ENCODE measurements at regions not wholly inside any gene's neighbourhood (a gene's known extent, or its start where the extent isn't known, plus 50 kb on each side); places are given as distances from the start of the nearest gene placed in this dataset.

- Mint-ChIP-seq H3K36me3 (no peaks in the 10 kb centered on the region), H3K27me3 (peaks cover 4 to 23% (median 10%) of the 10 kb centered on the region in 5 donors), H3K4me1 (peaks cover 0 to 9% (median 7%) of the 10 kb centered on the region in 7 donors), H3K27ac (no peak overlapping the region), H3K4me3 (no peak overlapping the region), H3K9me3 (peaks cover 0 to 4% (median 0%) of the 10 kb centered on the region in 11 donors)
- CTCF ChIA-PET: no interaction called here
- Histone ChIP-seq H3K27ac (ENCODE audit: low read depth, low read length) (no peak overlapping the region), H3K4me3 (ENCODE audit: low read length) (no peak overlapping the region), H3K27me3 (ENCODE audit: control insufficient read depth in 2 of 2, insufficient read depth in 2 of 2, low read length in 2 of 2) (no peaks in the 10 kb centered on the region), H3K4me1 (ENCODE audit: control insufficient read depth in 2 of 2, insufficient read depth in 2 of 2, low read length in 2 of 2) (no peaks in the 10 kb centered on the region), H3K9me3 (ENCODE audit: control insufficient read depth in 2 of 3, low read length in 3 of 3) (no peaks in the 10 kb centered on the region), H3K36me3 (ENCODE audit: control insufficient read depth in 2 of 3, insufficient read depth in 3 of 3, low read length in 3 of 3) (no peaks in the 10 kb centered on the region)
- POLR2A ChIA-PET: no interaction called here
- ATAC-seq (no peak), DNase-seq (no peak)
- intact Hi-C loops (cut with micrococcal nuclease): no loop called here
These were observed 74.0 kb upstream of the SLC30A5 start for GRCh38 chr5:69019668-69020375.

- H3K4me1 Mint-ChIP-seq: peaks cover 0 to 5% (median 4%) of the 10 kb centered on the region in 7 donors
- H3K27ac Mint-ChIP-seq: no peak overlapping the region
- H3K36me3 ChIP-seq (ENCODE audit: control insufficient read depth in 2 of 3, insufficient read depth in 3 of 3, low read length in 3 of 3): no peaks in the 10 kb centered on the region
- ATAC-seq: peak; percentile 55
- H3K27me3 Mint-ChIP-seq: peaks cover 4 to 27% (median 10%) of the 10 kb centered on the region in 5 donors
- H3K9me3 Mint-ChIP-seq: no peaks in the 10 kb centered on the region
- intact Hi-C loops (cut with micrococcal nuclease): no loop called here
- POLR2A ChIA-PET: no interaction called here
- no peak overlapping the region for H3K4me3 Mint-ChIP-seq
- no peak overlapping the region for H3K4me3 ChIP-seq (ENCODE audit: low read length)
- H3K9me3 ChIP-seq (ENCODE audit: control insufficient read depth in 2 of 3, low read length in 3 of 3): no peaks in the 10 kb centered on the region
- DNase-seq: peak in 6 of 9 donors; percentile 12 to 38 (median 26)
- H3K27ac ChIP-seq (ENCODE audit: low read depth, low read length): no peak overlapping the region
- no peaks in the 10 kb centered on the region for H3K27me3 ChIP-seq (ENCODE audit: control insufficient read depth in 2 of 2, insufficient read depth in 2 of 2, low read length in 2 of 2)
- CTCF ChIA-PET: no interaction called here
- no peaks in the 10 kb centered on the region for H3K36me3 Mint-ChIP-seq
- H3K4me1 ChIP-seq (ENCODE audit: control insufficient read depth in 2 of 2, insufficient read depth in 2 of 2, low read length in 2 of 2): no peaks in the 10 kb centered on the region
These were observed 69.6 kb upstream of the SLC30A5 start for GRCh38 chr5:69024241-69024651.

GRCh38 chr5:69029292-69029691 lies 64.5 kb upstream of the SLC30A5 start:
- CTCF ChIA-PET: interaction anchor here (0.8 kb wide), 1 partner anchor 550 kb away, joined by 3 read pairs; no protein-coding TSS in a partner anchor
- Histone ChIP-seq H3K4me3 (ENCODE audit: low read length) (no peak overlapping the region), H3K27ac (ENCODE audit: low read depth, low read length) (no peak overlapping the region), H3K36me3 (ENCODE audit: control insufficient read depth in 2 of 3, insufficient read depth in 3 of 3, low read length in 3 of 3) (no peaks in the 10 kb centered on the region), H3K4me1 (ENCODE audit: control insufficient read depth in 2 of 2, insufficient read depth in 2 of 2, low read length in 2 of 2) (no peaks in the 10 kb centered on the region), H3K9me3 (ENCODE audit: control insufficient read depth in 2 of 3, low read length in 3 of 3) (no peaks in the 10 kb centered on the region), H3K27me3 (ENCODE audit: control insufficient read depth in 2 of 2, insufficient read depth in 2 of 2, low read length in 2 of 2) (no peaks in the 10 kb centered on the region)
- intact Hi-C loops (cut with micrococcal nuclease): no loop called here
- Mint-ChIP-seq H3K4me3 (no peak overlapping the region), H3K4me1 (peaks cover 0 to 1% (median 0%) of the 10 kb centered on the region in 7 donors), H3K36me3 (no peaks in the 10 kb centered on the region), H3K27me3 (peaks cover 2 to 34% (median 15%) of the 10 kb centered on the region in 5 donors), H3K27ac (no peak overlapping the region), H3K9me3 (no peaks in the 10 kb centered on the region)
- DNase-seq (no peak), ATAC-seq (no peak)
- POLR2A ChIA-PET: no interaction called here

GRCh38 chr5:69030358-69031062 lies 63.3 kb upstream of the SLC30A5 start:
- no peak for DNase-seq
- no peaks in the 10 kb centered on the region for H3K4me1 ChIP-seq (ENCODE audit: control insufficient read depth in 2 of 2, insufficient read depth in 2 of 2, low read length in 2 of 2)
- Mint-ChIP-seq H3K27me3 (peaks cover 0 to 33% (median 13%) of the 10 kb centered on the region in 5 donors), H3K27ac (no peak overlapping the region), H3K36me3 (no peaks in the 10 kb centered on the region), H3K9me3 (no peaks in the 10 kb centered on the region), H3K4me3 (no peak overlapping the region), H3K4me1 (no peaks in the 10 kb centered on the region)
- CTCF ChIA-PET: no interaction called here
- POLR2A ChIA-PET: no interaction called here
- H3K36me3 ChIP-seq (ENCODE audit: control insufficient read depth in 2 of 3, insufficient read depth in 3 of 3, low read length in 3 of 3): no peaks in the 10 kb centered on the region
- ATAC-seq: no peak
- intact Hi-C loops (cut with micrococcal nuclease): no loop called here
- H3K9me3 ChIP-seq (ENCODE audit: control insufficient read depth in 2 of 3, low read length in 3 of 3): no peaks in the 10 kb centered on the region
- H3K27me3 ChIP-seq (ENCODE audit: control insufficient read depth in 2 of 2, insufficient read depth in 2 of 2, low read length in 2 of 2): no peaks in the 10 kb centered on the region
- no peak overlapping the region for H3K27ac ChIP-seq (ENCODE audit: low read depth, low read length)
- no peak overlapping the region for H3K4me3 ChIP-seq (ENCODE audit: low read length)

- no peaks in the 10 kb centered on the region for H3K9me3 Mint-ChIP-seq
- H3K27ac Mint-ChIP-seq: no peak overlapping the region
- Histone ChIP-seq H3K27me3 (ENCODE audit: control insufficient read depth in 2 of 2, insufficient read depth in 2 of 2, low read length in 2 of 2) (no peaks in the 10 kb centered on the region), H3K4me1 (ENCODE audit: control insufficient read depth in 2 of 2, insufficient read depth in 2 of 2, low read length in 2 of 2) (no peaks in the 10 kb centered on the region), H3K36me3 (ENCODE audit: control insufficient read depth in 2 of 3, insufficient read depth in 3 of 3, low read length in 3 of 3) (no peaks in the 10 kb centered on the region), H3K4me3 (ENCODE audit: low read length) (no peak overlapping the region), H3K9me3 (ENCODE audit: control insufficient read depth in 2 of 3, low read length in 3 of 3) (no peaks in the 10 kb centered on the region), H3K27ac (ENCODE audit: low read depth, low read length) (no peak overlapping the region)
- no peak overlapping the region for H3K4me3 Mint-ChIP-seq
- H3K4me1 Mint-ChIP-seq: no peaks in the 10 kb centered on the region
- ATAC-seq: no peak
- intact Hi-C loops (cut with micrococcal nuclease): no loop called here
- POLR2A ChIA-PET: no interaction called here
- CTCF ChIA-PET: no interaction called here
- H3K36me3 Mint-ChIP-seq: no peaks in the 10 kb centered on the region
- H3K27me3 Mint-ChIP-seq: peaks cover 0 to 38% (median 13%) of the 10 kb centered on the region in 5 donors
- no peak for DNase-seq
These were observed 61.8 kb upstream of the SLC30A5 start for GRCh38 chr5:69032009-69032408.

GRCh38 chr5:69033690-69034089 lies 60.1 kb upstream of the SLC30A5 start:
- Mint-ChIP-seq H3K4me1 (no peaks in the 10 kb centered on the region), H3K36me3 (no peaks in the 10 kb centered on the region), H3K4me3 (no peak overlapping the region), H3K27ac (no peak overlapping the region), H3K27me3 (peaks cover 0 to 32% (median 9%) of the 10 kb centered on the region in 5 donors), H3K9me3 (no peaks in the 10 kb centered on the region)
- ChIA-PET CTCF (no interaction called here), POLR2A (no interaction called here)
- Histone ChIP-seq H3K4me1 (ENCODE audit: control insufficient read depth in 2 of 2, insufficient read depth in 2 of 2, low read length in 2 of 2) (no peaks in the 10 kb centered on the region), H3K9me3 (ENCODE audit: control insufficient read depth in 2 of 3, low read length in 3 of 3) (no peaks in the 10 kb centered on the region), H3K36me3 (ENCODE audit: control insufficient read depth in 2 of 3, insufficient read depth in 3 of 3, low read length in 3 of 3) (no peaks in the 10 kb centered on the region), H3K27ac (ENCODE audit: low read depth, low read length) (no peak overlapping the region), H3K27me3 (ENCODE audit: control insufficient read depth in 2 of 2, insufficient read depth in 2 of 2, low read length in 2 of 2) (no peaks in the 10 kb centered on the region), H3K4me3 (ENCODE audit: low read length) (no peak overlapping the region)
- DNase-seq (no peak), ATAC-seq (no peak)
- intact Hi-C loops (cut with micrococcal nuclease): no loop called here

- Histone ChIP-seq H3K27me3 (ENCODE audit: control insufficient read depth in 2 of 2, insufficient read depth in 2 of 2, low read length in 2 of 2) (no peaks in the 10 kb centered on the region), H3K36me3 (ENCODE audit: control insufficient read depth in 2 of 3, insufficient read depth in 3 of 3, low read length in 3 of 3) (no peaks in the 10 kb centered on the region), H3K4me3 (ENCODE audit: low read length) (no peak overlapping the region), H3K4me1 (ENCODE audit: control insufficient read depth in 2 of 2, insufficient read depth in 2 of 2, low read length in 2 of 2) (no peaks in the 10 kb centered on the region), H3K9me3 (ENCODE audit: control insufficient read depth in 2 of 3, low read length in 3 of 3) (no peaks in the 10 kb centered on the region), H3K27ac (ENCODE audit: low read depth, low read length) (no peak overlapping the region)
- Mint-ChIP-seq H3K4me3 (no peak overlapping the region), H3K27ac (no peak overlapping the region), H3K36me3 (no peaks in the 10 kb centered on the region), H3K4me1 (no peaks in the 10 kb centered on the region), H3K27me3 (peaks cover 0 to 24% (median 9%) of the 10 kb centered on the region in 5 donors), H3K9me3 (no peaks in the 10 kb centered on the region)
- ATAC-seq (no peak), DNase-seq (no peak)
- intact Hi-C loops (cut with micrococcal nuclease): no loop called here
- ChIA-PET CTCF (no interaction called here), POLR2A (no interaction called here)
These were observed 58.9 kb upstream of the SLC30A5 start for GRCh38 chr5:69034898-69035297.

Measured in naive thymus-derived CD4-positive, alpha-beta T cell (primary cell).